Vagina (tissue), 2 donors: ENCODE measurements at regions not wholly inside any gene's neighbourhood (a gene's known extent, or its start where the extent isn't known, plus 50 kb on each side); places are given as distances from the start of the nearest gene placed in this dataset.
A peak's percentile ranks its signal among the peaks of the same experiment; 100 is the strongest.

Experiments used
- DNase-seq, 2 donors: peaks; one replicate each; pipeline ENCODE4 v3.0.0-alpha.2; 2017; ENCODE audit errors: extremely low spot score in 2 of 2
- H3K27ac ChIP-seq: fragments of 200-600 bp; sonication (generic); one replicate; pipeline ENCODE4 v1.5.1; 2019
- H3K27me3 ChIP-seq: fragments of 200-600 bp; sonication (generic); one replicate; pipeline ENCODE4 v1.5.1; 2019
- H3K36me3 ChIP-seq, 2 donors: fragments of 200-600 bp; sonication (generic); one replicate each; pipeline ENCODE4 v1.5.1; 2017 to 2019
- H3K4me1 ChIP-seq: fragments of 200-600 bp; sonication (generic); one replicate; pipeline ENCODE4 v1.5.1; 2019
- H3K4me3 ChIP-seq, 2 donors: fragments of 200-600 bp; sonication (generic); 1 replicate in 1 of 2; 2 replicates in 1 of 2; pipeline ENCODE4 v1.5.1; 2016 to 2019
- H3K9me3 ChIP-seq: fragments of 200-600 bp; sonication (generic); one replicate; pipeline ENCODE4 v1.5.1; 2019
- CTCF ChIP-seq, 3 experiments: fragments of 450-650 bp in 2 of 3; fragments of 200-600 bp in 1 of 3; sonication (generic) in 1 of 3; IDR thresholded peaks; one replicate each; pipeline ENCODE4 v1.5.1; 2017 to 2019; ENCODE audit warnings: antibody characterized with exemption in 3 of 3, mild to moderate bottlenecking in 2 of 3, moderate library complexity in 2 of 3
- POLR2A ChIP-seq, 2 donors: fragments of 450-650 bp; IDR thresholded peaks; one replicate each; pipeline ENCODE4 v1.6.1; 2017; ENCODE audit warnings: antibody characterized with exemption in 2 of 2, mild to moderate bottlenecking in 2 of 2, moderate library complexity in 2 of 2
- POLR2AphosphoS5 ChIP-seq, 2 donors: sonication (generic); formaldehyde crosslinking; IDR thresholded peaks; one replicate each; pipeline ENCODE4 v1.9.0; 2017; ENCODE audit warnings: antibody characterized with exemption in 2 of 2, mild to moderate bottlenecking in 2 of 2, low read depth in 1 of 2; ENCODE audit not compliant: insufficient read depth in 1 of 2
- intact Hi-C: fragments of 100-400 bp; cut with DNase I; formaldehyde crosslinking; loops from one replicate; pipeline ENCODE4 v1.15.1; 2023

GRCh38 chr9:110142868-110143481, 65.0 kb downstream of the C9orf152 start:
- Histone ChIP-seq H3K27me3 (no peaks in the 10 kb centered on the region), H3K27ac (no peak overlapping the region), H3K36me3 (peaks cover 0 to 6% of the 10 kb centered on the region in 2 donors), H3K4me1 (peaks cover 30% of the 10 kb centered on the region), H3K4me3 (no peak overlapping the region), H3K9me3 (no peaks in the 10 kb centered on the region)
- intact Hi-C loops, result no loop called here
- TF ChIP-seq POLR2AphosphoS5 (IDR thresholded peaks at IDR 0.05; ENCODE audit: insufficient read depth in 1 of 2, low read depth in 1 of 2) (no peak), CTCF (IDR thresholded peaks at IDR 0.05) (no peak), POLR2A (IDR thresholded peaks at IDR 0.05) (no peak)
- no peak for DNase-seq

- no peak for DNase-seq
- H3K9me3 ChIP-seq, result no peaks in the 10 kb centered on the region
- intact Hi-C loops, result no loop called here
- TF ChIP-seq POLR2A (IDR thresholded peaks at IDR 0.05), result no peak
- no peak for TF ChIP-seq CTCF (IDR thresholded peaks at IDR 0.05)
- no peak for TF ChIP-seq POLR2AphosphoS5 (IDR thresholded peaks at IDR 0.05; ENCODE audit: insufficient read depth in 1 of 2, low read depth in 1 of 2)
- peaks cover 26% of the 10 kb centered on the region for H3K4me1 ChIP-seq
- H3K36me3 ChIP-seq, result peaks cover 0 to 1% of the 10 kb centered on the region in 2 donors
- H3K27ac ChIP-seq, result no peak overlapping the region
- H3K27me3 ChIP-seq, result no peaks in the 10 kb centered on the region
- H3K4me3 ChIP-seq, result no peak overlapping the region
Measured at GRCh38 chr9:110143485-110143884, 64.5 kb downstream of the C9orf152 start.

- Histone ChIP-seq H3K9me3 (no peaks in the 10 kb centered on the region), H3K36me3 (no peaks in the 10 kb centered on the region), H3K4me3 (no peak overlapping the region), H3K27ac (no peak overlapping the region), H3K27me3 (no peaks in the 10 kb centered on the region), H3K4me1 (peaks cover 26% of the 10 kb centered on the region)
- DNase-seq, result no peak
- TF ChIP-seq CTCF (IDR thresholded peaks at IDR 0.05) (no peak), POLR2AphosphoS5 (IDR thresholded peaks at IDR 0.05; ENCODE audit: insufficient read depth in 1 of 2, low read depth in 1 of 2) (no peak), POLR2A (IDR thresholded peaks at IDR 0.05) (no peak)
- intact Hi-C loops, result no loop called here
Measured at GRCh38 chr9:110143950-110144545, 63.9 kb downstream of the C9orf152 start.

GRCh38 chr9:110146373-110146772, 61.6 kb downstream of the C9orf152 start:
- Histone ChIP-seq H3K4me1 (peaks cover 17% of the 10 kb centered on the region), H3K4me3 (no peak overlapping the region), H3K27me3 (no peaks in the 10 kb centered on the region), H3K9me3 (no peaks in the 10 kb centered on the region), H3K36me3 (no peaks in the 10 kb centered on the region), H3K27ac (no peak overlapping the region)
- no peak for DNase-seq
- intact Hi-C loops, result loop anchor here (5.0 kb wide), 1 partner anchor 239 kb away; no protein-coding TSS in a partner anchor
- TF ChIP-seq CTCF (IDR thresholded peaks at IDR 0.05) (no peak), POLR2A (IDR thresholded peaks at IDR 0.05) (no peak), POLR2AphosphoS5 (IDR thresholded peaks at IDR 0.05; ENCODE audit: insufficient read depth in 1 of 2, low read depth in 1 of 2) (no peak)

GRCh38 chr9:110148384-110148783, 59.6 kb downstream of the C9orf152 start:
- Histone ChIP-seq H3K27ac (peak overlapping the region; percentile 14), H3K4me1 (peaks cover 9% of the 10 kb centered on the region)

More at GRCh38 chr9:110148384-110148783, 59.6 kb downstream of the C9orf152 start:
- H3K9me3 ChIP-seq, result no peaks in the 10 kb centered on the region
- H3K27me3 ChIP-seq, result no peaks in the 10 kb centered on the region
- no peaks in the 10 kb centered on the region for H3K36me3 ChIP-seq
- no peak overlapping the region for H3K4me3 ChIP-seq
- TF ChIP-seq POLR2A (IDR thresholded peaks at IDR 0.05) (no peak), CTCF (IDR thresholded peaks at IDR 0.05) (no peak), POLR2AphosphoS5 (IDR thresholded peaks at IDR 0.05; ENCODE audit: insufficient read depth in 1 of 2, low read depth in 1 of 2) (no peak)
- DNase-seq, result no peak
- intact Hi-C loops, result loop anchor here (5.0 kb wide), 1 partner anchor 241 kb away; no protein-coding TSS in a partner anchor
